Left lobe of liver (tissue), 2 donors: ENCODE measurements at regions not wholly inside any gene's neighbourhood (a gene's known extent, or its start where the extent isn't known, plus 50 kb on each side); places are given as distances from the start of the nearest gene placed in this dataset.
"Not testable (repeated sequence)": the region's sequence is repeated elsewhere in the genome, so short reads cannot be mapped to it uniquely, and the experiment has no call there.

Experiments
- ATAC-seq: fragments of 200-7000 bp; cut with Tn5 transposase; one replicate; pipeline ENCODE4 v1.9.1; 2020; ENCODE audit warnings: mild to moderate bottlenecking, moderate library complexity
- DNase-seq: peaks from one replicate; pipeline ENCODE4 v3.0.0-alpha.2; 2020; ENCODE audit warnings: low spot score
- donor health status: DM: no; HTN: no; CAD: no; lungs with moderate emphysema.
- donor health status: DM: no; HTN: yes; CAD: no.

DNA sequence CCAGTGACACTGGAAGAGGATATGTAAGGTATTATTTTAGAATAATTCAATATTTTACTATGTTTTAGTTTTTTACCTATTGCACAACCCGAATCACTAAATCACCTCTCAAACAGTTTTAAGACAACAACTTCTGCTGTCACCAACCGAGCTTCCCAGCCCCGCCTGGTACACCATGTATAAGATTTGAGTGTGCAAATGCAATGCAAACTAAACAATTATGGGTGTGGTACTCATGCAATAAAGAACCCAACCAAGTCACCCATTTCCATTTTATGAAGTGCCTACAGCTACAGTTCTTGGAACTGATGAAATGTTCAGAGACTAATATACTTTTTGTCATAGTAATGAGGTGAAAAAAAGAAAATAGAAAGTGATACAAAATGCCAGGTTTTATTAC is 256.2 kb downstream of the TAFA4 start:
- ATAC-seq = no peak
- DNase-seq = no peak

DNA sequence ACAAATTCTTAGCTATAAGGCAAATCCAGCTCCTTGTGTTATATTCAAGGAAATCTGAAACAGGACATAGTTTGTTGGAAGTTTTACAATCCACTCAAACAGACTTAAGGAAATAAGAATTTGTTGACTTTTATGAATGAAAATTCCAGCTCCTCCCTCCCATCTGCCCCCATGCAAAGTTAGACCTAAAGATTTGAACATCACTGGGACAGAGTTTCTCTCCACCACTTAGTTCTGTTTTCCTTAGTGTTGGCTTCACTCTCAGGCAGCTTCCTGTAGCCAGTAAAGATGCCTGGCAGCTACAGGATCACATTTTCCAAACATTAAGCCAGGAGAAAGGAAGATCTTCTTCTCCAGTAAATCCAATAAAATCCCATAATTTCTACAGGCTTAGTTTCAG is 265.0 kb downstream of the TAFA4 start:
- DNase-seq = no peak
- ATAC-seq = no peak

DNA sequence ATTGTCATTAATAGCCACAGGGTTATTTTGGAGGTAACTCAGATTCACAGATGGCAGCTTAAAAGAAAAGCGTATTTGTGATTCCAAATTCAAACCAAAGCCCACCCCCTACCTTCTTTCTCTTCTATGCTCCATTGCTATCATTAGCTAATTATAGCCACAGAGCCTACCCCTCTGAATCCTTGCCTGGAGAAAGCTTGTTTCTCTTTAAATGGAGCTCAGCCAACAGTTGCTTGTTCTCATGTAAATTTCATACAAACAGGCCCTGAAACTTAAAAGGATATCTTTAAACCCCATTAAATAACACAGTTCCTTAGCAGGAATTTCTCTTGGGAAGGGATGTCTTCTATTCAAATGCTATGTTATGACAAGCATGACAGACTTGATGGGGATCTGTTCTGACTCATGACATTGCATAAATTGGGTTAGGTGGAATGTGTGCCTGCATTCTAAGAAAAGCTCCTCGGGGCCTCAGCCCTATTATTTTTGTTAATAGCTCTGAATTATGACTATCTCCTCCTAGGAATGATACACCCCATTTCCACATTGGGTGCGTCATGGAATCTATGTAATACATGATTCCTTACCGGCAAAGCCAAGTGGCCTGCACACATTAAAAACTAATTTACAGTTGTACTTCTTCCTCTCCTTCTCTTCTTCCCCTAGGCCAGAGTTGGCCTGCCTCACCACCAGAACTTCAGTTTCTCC is 265.8 kb downstream of the TAFA4 start:
- ATAC-seq (no peak), DNase-seq (no peak)

GRCh38 chr3:68664276-68664675 is 268.1 kb downstream of the TAFA4 start:
- no peak for DNase-seq
- ATAC-seq = no peak

- ATAC-seq (no peak), DNase-seq (no peak)
Observed at GRCh38 chr3:68662176-68662575, 270.2 kb downstream of the TAFA4 start.

GRCh38 chr3:68650657-68651056 is 281.7 kb downstream of the TAFA4 start:
- ATAC-seq, DNase-seq: not testable (repeated sequence)

DNA sequence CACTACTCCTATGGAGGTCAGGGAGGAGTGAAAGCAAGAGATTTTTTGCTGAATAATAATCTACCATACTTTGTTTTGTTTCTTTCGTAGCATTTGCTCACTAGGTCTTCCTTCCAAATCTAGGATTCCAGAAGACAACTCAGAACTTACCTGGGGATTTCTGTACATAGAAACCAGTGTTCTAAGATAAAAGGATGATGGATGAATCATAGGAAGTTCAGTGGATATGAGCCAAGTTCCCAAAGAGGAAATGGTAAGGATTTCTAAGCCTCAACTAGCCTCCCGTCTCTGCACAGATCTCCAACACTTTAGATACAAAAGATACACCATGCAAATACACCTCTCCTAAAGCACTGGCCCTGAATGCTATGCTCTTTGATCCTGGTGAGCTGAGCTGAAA is 283.9 kb downstream of the TAFA4 start:
- DNase-seq (no peak), ATAC-seq (no peak)

GRCh38 chr3:68631850-68632545 is 300.3 kb downstream of the TAFA4 start:
- no peak for DNase-seq
- no peak for ATAC-seq

GRCh38 chr3:68620211-68620610 is 312.1 kb downstream of the TAFA4 start:
- ATAC-seq = no peak
- no peak for DNase-seq

DNA sequence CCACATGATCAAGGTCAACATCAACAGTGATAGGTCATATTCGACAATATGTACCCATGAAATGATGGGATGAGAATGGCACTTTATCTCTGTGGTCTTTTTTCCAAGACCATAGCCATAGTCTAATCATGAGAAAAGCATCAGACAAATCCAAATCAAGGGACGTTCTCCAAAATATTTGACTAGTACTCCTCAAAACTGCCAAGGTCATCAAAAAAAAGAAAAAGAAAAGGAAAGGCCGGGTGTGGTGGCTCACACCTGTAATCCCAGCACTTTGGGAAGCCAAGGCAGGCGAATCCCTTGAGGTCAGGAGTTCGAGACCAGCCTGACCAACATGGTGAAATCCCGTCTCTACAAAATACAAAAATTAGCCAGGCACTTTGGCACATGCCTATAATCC is 318.3 kb downstream of the TAFA4 start:
- ATAC-seq = no peak
- DNase-seq = no peak

DNA sequence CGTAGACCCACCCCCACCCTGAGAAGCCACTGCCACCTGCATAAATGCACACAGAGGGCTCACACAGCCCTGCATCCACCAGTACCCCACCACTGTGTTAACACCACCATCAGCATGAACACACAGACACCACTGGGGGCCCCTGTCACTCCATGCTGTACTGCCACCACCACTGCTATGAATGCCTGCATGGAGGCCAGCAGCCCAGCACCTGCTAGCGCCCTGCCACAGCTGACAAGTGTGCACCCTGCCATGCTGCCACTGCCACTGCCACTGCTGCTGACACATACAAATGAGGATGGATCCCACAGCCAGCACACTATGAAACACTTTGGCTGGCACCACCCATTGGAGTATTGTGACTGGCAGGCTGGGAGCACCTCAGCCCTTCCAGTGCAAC is 361.0 kb downstream of the TAFA4 start:
- no peak for ATAC-seq
- DNase-seq = no peak

DNA sequence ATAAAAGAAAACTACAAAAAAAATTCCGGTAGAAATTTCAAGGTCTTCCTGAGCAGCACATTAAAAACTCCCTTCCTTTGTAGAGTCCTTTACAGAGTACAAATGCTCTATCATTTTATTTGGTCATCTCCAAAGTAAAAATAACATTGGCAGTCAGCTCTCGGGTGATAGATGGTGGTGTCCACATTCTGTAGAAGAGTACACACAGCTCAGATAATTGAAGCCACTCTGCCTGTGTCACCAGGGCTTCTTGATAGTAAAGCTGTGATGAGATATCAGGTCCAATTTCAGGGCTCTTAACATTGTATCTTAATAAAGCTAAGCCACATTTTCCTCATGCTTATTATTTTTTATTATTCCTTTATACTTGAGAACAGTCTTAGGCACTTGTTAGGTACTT is 371.6 kb downstream of the TAFA4 start:
- ATAC-seq (no peak), DNase-seq (no peak)

- no peak for DNase-seq
- ATAC-seq = no peak
Observed at GRCh38 chr3:68535782-68536181, 396.6 kb downstream of the TAFA4 start.

GRCh38 chr3:68523330-68523729 is 409.0 kb downstream of the TAFA4 start:
- ATAC-seq (no peak), DNase-seq (no peak)

DNA sequence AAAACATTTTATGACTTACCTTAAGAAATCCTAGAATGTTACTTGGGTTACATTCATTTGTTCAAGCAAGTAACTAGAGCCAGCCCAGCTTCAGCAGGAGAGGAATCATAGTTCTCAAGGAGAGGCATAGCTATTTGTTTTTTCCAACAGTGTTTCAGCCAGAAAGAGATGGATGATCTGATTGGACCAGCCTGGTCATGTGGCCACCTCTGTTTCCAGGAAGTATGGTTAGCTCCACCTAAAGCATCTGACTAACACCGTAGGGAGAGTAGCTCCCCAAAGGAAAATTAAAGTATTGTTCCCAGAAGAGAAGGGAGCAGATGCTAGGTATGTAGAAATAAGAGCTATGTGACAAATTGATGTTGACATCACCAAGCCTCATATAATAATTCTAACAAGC is 417.1 kb downstream of the TAFA4 start:
- no peak for ATAC-seq

DNA sequence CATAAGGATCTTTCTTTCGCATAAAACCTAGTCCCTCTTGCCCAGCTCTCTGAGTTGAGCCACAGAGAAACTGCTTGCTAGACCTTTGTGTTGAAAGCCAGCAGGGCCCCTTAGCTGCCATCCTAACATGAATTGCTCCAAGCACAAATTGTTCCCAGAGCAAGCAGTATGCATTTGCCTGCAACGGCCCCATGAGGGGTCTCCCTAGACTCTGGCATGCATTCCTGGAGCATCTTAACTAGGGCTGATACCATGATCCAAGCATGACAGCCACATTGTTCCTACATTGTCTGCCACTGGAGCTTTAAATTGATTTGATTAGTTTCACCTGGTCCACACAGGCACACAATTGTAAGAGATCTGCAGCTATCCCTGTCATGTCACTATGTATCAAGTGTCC is 428.1 kb downstream of the TAFA4 start:
- ATAC-seq (no peak), DNase-seq (no peak)

More for the DNA sequence above, 417.1 kb downstream of the TAFA4 start:
- DNase-seq = no peak

DNA sequence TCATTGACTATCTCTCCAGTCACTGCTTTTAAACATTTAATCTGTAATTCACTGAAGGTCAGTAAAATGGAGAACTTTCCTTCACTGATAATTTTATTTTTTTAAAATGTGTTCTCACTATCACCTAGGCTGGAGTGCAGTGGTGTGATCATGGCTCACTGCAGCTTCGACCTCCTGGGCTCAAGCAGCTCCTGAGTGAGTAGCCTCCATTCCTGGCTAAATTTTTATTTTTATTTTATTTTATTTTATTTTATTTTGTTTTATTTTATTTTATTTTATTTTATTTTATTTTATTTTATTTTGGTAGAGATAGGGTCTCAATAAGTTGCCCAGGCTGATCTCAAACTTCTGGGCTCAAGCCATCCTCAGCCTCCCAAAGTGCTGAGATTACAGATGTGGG is 446.5 kb downstream of the TAFA4 start:
- not testable (repeated sequence) for DNase-seq

GRCh38 chr3:68485051-68485450 is 447.3 kb downstream of the TAFA4 start:
- ATAC-seq = no peak
- no peak for DNase-seq

More for the DNA sequence above, 446.5 kb downstream of the TAFA4 start:
- not testable (repeated sequence) for ATAC-seq

DNA sequence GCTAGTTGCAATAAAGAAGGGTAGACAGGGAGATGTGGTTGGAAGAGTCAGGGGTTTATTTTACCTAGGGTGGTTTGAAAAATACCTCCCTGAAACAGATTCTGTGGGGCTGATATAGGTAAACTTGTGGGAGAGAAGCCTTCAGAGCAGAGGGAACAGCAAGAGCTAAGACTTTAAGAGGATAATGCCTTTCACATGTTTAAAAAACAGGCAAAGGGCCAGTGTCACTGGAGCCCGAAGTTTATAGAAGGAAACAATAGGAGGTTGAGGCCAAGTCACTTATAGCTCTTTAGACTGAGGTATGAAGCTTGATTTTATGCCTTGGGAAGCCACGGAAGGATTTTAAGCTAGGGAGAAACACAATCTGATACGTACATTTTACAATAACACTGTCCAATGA is 448.7 kb downstream of the TAFA4 start:
- no peak for DNase-seq
- ATAC-seq = no peak

- ATAC-seq (no peak), DNase-seq (no peak)
Observed at GRCh38 chr3:68483041-68483440, 449.3 kb downstream of the TAFA4 start.

GRCh38 chr3:68482565-68482964 is 449.8 kb downstream of the TAFA4 start:
- ATAC-seq (no peak), DNase-seq (no peak)

- ATAC-seq (no peak), DNase-seq (no peak)
Observed at GRCh38 chr3:68479779-68480178, 452.6 kb downstream of the TAFA4 start.
